ENCODE measurements at regions not wholly inside any gene's neighbourhood (a gene's known extent, or its start where the extent isn't known, plus 50 kb on each side); places are given as distances from the start of the nearest gene placed in this dataset.

- peak; percentile 18 to 52 for TF ChIP-seq CTCF (conservative IDR thresholded peaks at IDR 0.05 in 1 of 2, IDR thresholded peaks at IDR 0.05 in 1 of 2; ENCODE audit: low read depth in 1 of 2, low read length in 2 of 2)
- TF ChIP-seq EZH2 (IDR thresholded peaks at IDR 0.05; ENCODE audit: low read length, missing control alignments), result no peak
Observed at GRCh38 chr22:22408731-22409696, 99.5 kb downstream of the ZNF280B start.

Data from fibroblast of lung (primary cell).